GM21529 (cell line): ENCODE measurements at regions not wholly inside any gene's neighbourhood (a gene's known extent, or its start where the extent isn't known, plus 50 kb on each side); places are given as distances from the start of the nearest gene placed in this dataset.

Source experiments
- ATAC-seq: cut with Tn5 transposase; IDR thresholded peaks from one replicate; pipeline ENCODE4 v1.9.1; 2021; ENCODE audit not compliant: unreplicated experiment

DNA sequence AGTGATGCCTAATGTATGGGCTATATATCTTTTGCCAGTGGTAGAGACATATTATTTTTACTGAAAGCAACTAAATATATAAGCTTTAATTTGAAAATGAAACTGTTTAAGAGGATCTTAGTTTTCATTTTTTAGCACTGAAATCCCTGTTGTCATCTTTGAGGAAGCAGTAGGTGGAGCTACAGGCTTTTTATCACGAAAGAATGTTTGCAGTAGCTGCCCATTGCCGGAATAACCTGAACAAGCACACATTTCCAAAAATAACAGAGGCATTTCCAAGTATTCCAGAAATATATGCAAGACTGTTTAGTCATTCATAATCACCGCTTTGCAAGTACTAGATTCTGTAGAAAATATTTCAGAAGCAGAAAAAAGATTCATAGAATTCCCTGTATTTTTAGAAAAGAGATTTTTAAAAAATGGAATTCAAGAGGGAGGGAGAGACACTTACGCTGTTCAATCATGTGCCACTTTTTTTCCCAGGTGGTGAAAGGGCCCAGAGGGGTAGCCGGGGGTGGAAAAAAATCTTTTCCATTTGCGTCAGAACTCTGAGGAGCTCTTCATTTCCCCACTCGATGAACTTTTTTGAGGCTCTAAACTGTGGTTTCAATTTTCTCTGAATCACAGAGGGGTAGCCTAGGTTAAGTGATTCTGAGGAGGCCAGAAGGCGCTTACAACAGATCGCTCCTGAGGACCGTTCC is 142.5 kb upstream of the FERMT1 start:
- ATAC-seq, result no peak

GRCh38 chr20:6253396-6253795 is 130.6 kb upstream of the FERMT1 start:
- ATAC-seq, result no peak

GRCh38 chr20:6245436-6245835 is 122.6 kb upstream of the FERMT1 start:
- no peak for ATAC-seq

- no peak for ATAC-seq
Measured at GRCh38 chr20:6241591-6241990, 118.8 kb upstream of the FERMT1 start.

DNA sequence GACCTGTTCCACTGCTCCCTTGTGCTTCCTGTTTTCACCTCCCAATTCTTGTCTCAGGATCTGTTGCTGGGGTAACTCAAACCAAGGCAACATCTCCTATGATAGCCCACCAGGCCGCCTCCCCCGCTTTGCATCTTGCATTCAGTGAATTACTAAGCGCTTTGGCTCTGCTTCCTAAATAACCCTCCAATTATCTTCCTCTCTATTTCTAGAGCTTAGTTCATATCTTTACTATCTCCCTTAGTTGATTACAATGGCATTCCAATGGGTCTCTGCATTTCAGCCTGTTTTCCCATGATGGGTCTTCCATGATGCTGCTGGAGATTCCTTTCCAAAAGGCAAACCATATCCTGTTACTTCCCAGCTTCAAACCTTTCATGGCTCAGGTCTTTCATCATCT is 117.2 kb upstream of the FERMT1 start:
- no peak for ATAC-seq

DNA sequence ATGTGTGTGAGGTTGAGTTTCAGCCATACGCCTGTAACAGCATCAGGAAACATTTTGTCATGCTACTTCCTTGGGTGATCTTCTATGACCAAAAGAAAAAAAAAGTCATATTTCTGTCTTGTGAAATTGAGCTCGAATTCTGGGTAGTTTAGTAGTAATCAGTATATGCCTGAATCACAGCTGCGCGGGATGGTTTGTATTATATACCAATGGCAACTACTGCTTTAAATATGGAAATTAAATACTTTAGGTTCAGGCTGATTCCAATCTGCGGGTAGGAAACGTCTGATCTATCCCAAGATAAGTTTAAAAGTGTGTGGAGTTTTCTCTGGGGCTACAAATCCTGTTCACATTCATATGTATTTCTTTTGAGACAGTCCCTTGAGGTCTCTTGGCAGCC is 115.6 kb upstream of the FERMT1 start:
- ATAC-seq, result no peak

DNA sequence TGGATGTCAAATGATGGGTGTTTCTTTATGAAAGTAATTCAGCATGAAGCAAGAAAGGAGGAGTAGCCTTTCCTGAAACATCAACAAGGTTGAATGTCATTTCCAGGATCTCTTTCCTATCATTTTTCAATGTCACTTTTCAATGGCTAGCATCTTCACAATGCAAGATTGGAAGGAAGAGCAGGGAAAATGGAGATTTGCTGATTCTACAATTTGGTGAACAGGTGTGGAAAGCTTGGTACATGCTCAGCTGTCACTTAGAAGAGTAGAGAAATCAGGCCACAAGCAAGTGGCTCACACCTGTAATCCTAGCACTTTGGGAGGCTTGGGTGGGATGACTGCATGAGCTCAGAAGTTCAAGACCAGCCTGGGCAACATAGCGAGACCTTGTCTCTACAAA is 112.7 kb upstream of the FERMT1 start:
- no peak for ATAC-seq

GRCh38 chr20:6232436-6232835 is 109.6 kb upstream of the FERMT1 start:
- no peak for ATAC-seq

DNA sequence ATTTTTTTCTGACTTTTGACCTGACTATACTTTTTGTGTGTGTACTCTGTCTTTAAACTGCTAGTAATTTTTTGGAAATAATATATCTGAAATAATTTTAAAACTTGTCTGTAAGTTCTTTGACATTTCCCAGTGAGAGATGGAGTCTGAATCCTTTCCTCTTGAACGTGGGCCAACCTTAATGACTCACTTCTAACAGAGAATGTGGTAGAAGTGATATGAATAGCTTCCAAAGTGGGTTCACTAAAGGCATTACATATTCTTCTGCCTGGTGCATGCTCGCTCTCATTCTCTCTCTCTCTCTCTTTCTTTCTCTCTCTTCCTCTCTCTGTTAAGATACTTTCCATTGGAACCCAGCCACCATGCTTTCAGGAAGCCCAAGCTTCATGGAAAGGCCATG is 108.7 kb upstream of the FERMT1 start:
- no peak for ATAC-seq

DNA sequence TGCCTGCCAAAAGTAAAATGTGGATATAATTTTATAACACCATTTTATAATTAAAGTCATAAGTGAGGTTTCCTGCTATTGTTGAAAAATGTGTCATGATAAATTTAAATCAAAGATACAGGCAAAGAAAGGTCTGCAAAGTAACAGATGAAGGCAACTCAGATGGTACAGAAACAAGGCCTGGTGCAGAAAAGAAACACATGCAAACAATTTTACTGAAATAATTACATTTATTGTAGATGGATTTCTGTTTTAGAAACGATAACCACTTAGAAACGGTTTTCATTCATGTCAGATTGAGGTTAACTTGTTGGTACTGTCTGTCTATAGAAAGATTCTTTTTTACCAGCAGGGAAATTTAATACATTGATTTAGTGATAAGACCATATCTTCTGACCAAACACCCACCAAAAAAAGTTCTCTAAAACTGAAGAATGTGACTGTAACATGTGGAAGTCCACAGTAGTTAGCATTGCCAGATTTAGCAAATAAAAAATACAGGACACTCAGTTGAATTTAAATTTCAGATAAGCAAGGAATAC is 105.5 kb upstream of the FERMT1 start:
- no peak for ATAC-seq

DNA sequence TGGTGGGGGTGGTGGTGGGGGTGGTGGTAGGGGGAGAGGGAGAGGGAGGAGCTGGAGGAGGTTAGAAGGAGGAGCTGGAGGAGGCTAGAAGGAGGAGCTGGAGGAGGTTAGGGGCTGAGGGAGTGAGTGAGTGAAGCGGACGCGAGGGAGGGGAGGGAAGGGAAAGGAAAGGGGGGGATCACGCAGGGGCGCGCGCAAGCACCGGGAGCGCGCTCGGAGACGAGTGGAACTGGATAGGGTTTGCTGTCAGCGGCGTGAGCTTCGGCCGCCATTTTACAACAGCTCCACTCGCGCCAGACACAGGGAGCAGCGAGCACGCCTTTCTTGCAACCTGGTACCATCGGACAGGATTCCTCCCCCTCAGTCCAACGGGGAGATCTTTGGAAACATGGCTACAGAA is 90.5 kb upstream of the FERMT1 start:
- ATAC-seq, result no peak

- ATAC-seq, result no peak
Measured at GRCh38 chr20:6212903-6213302, 90.1 kb upstream of the FERMT1 start.

GRCh38 chr20:6209093-6209492 is 86.3 kb upstream of the FERMT1 start:
- no peak for ATAC-seq

DNA sequence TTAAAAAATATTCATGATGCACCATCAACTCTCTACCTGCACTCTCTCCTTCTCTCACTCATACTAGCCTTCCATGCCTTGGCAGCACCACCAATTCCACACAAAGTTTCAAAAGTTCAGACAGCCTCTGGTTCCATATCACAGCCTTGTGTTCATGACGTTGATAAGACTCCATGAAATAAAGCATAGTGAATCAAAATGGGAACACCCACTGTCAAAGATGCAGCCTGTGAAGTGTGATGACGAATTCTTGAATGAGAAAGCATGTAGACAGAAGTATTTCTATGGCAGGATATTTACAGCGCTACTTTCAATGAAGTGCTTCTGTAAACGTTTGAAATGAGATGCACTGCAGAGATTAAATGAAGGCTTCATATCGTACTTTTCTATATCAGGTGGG is 77.3 kb upstream of the FERMT1 start:
- ATAC-seq, result no peak

- ATAC-seq, result no peak
Measured at GRCh38 chr20:6185268-6185667, 62.4 kb upstream of the FERMT1 start.

DNA sequence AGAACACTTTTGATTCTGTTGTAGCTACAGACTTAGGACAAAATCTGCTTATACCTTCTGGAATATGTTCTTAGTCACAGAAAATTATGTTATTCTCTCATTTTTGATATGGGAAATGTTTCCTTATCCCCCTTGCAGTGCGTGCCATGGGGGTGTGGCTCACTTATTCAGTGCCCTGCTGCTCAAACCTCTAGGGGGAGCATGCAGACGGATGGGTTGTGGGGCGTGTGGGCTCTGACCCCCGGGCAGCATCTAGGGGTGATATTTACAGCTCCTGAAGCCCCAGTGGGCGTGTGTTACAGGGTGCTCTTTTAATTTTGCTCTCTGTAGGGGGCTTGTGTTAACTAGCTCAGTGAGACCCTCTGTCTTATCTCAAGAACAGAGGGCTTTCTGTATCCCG is 61.3 kb upstream of the FERMT1 start:
- ATAC-seq, result no peak

GRCh38 chr20:6180531-6180930 is 57.7 kb upstream of the FERMT1 start:
- no peak for ATAC-seq

- ATAC-seq, result no peak
Measured at GRCh38 chr20:6178537-6178936, 55.7 kb upstream of the FERMT1 start.

DNA sequence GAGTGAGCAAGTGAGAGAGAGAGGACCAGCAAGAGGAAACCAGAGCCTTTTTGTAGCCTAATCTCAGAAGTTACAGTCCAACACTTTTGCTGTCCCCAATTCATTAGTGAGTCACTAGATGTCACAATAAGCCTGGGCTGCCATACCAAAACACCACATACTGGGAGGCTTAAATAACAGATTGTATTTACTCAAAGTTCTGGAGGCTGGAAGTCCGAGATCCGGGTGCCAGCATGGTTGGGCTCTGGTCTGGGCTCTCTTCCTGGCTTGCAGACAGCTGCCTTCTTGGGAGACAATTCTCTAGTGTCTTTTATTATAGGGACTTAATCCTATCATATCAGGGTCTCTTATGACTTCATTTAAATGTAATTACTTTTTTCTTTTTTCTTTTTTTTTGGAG is 50.7 kb upstream of the FERMT1 start:
- ATAC-seq, result no peak
